K562 (cell line): ENCODE measurements at regions not wholly inside any gene's neighbourhood (a gene's known extent, or its start where the extent isn't known, plus 50 kb on each side); places are given as distances from the start of the nearest gene placed in this dataset.

Source experiments
- EZH2 ChIP-seq: IDR thresholded peaks from 2 replicates; pipeline ENCODE4 v1.6.1; 2012; ENCODE audit warnings: low read depth, mild to moderate bottlenecking, inconsistent platforms, low read length, borderline replicate concordance
- GATA2 ChIP-seq: sonication (generic); formaldehyde crosslinking; IDR thresholded peaks from 2 replicates; pipeline ENCODE4 v1.4.0; 2020; ENCODE audit warnings: mild to moderate bottlenecking, missing genetic modification reagents
- NR0B1 ChIP-seq: fragments of 450-650 bp; IDR thresholded peaks from one replicate; pipeline ENCODE4 v1.6.1; 2018; ENCODE audit warnings: mild to moderate bottlenecking, moderate library complexity; ENCODE audit not compliant: partially characterized antibody
- POLR2A ChIP-seq: fragments of 450-650 bp; conservative IDR thresholded peaks from 2 replicates; pipeline ENCODE4 v1.6.1; 2016
- POLR2AphosphoS2 ChIP-seq: IDR thresholded peaks from 2 replicates; pipeline ENCODE4 v1.6.1; 2012; ENCODE audit warnings: low read length, improper control_type of control experiment
- POLR2H ChIP-seq: IDR thresholded peaks from 2 replicates; pipeline ENCODE4 v1.6.1; 2016; ENCODE audit warnings: missing genetic modification characterization, low read depth, mild to moderate bottlenecking, control low read depth, missing compliant biosample characterization, moderate library complexity
- RAD21 ChIP-seq, 2 experiments: fragments of 250-450 bp in 1 of 2; fragments of 450-650 bp in 1 of 2; sonication (Bioruptor Pico) in 1 of 2; formaldehyde crosslinking in 1 of 2; IDR thresholded peaks in 1 of 2; conservative IDR thresholded peaks in 1 of 2; 2 replicates each; pipeline versions ENCODE4 v1.4.0 to v1.8.0; 2020 to 2022; ENCODE audit warnings: mild to moderate bottlenecking in 2 of 2, moderate library complexity in 1 of 2
- RBFOX2 ChIP-seq: fragments of 200-400 bp; formaldehyde crosslinking; IDR thresholded peaks from 2 replicates; pipeline ENCODE4 v1.6.1; 2017; ENCODE audit warnings: low read depth, mild to moderate bottlenecking, low read length, moderate library complexity
- RCOR1 ChIP-seq, 2 experiments: IDR thresholded peaks; 2 replicates each; pipeline ENCODE4 v1.6.1; 2012; ENCODE audit warnings: low read depth in 2 of 2, low read length in 2 of 2, borderline replicate concordance in 1 of 2, improper control_type of control experiment in 1 of 2
- SPI1 ChIP-seq: IDR thresholded peaks from 2 replicates; pipeline ENCODE4 v1.6.1; 2011; ENCODE audit warnings: low read depth, low read length, control low read depth, borderline replicate concordance
- ZFP30 ChIP-seq: fragments of 250-450 bp; sonication (Bioruptor Pico); IDR thresholded peaks from 2 replicates; pipeline ENCODE4 v1.8.0; 2022; ENCODE audit warnings: moderate library complexity, mild to moderate bottlenecking, inconsistent platforms, borderline replicate concordance
- ZKSCAN1 ChIP-seq: fragments of 150-350 bp; IDR thresholded peaks from 2 replicates; pipeline ENCODE4 v1.6.1; 2016; ENCODE audit warnings: low read depth, low read length
- ZNF143 ChIP-seq: sonication (generic); formaldehyde crosslinking; IDR thresholded peaks from 2 replicates; pipeline ENCODE4 v1.9.0; 2022; ENCODE audit warnings: mild to moderate bottlenecking, missing genetic modification reagents
- TF ChIP-seq, protein P1 (sequence below): fragments of 450-650 bp; conservative IDR thresholded peaks from 2 replicates; pipeline ENCODE4 v1.6.1; 2016; ENCODE audit warnings: missing genetic modification characterization, low read depth, mild to moderate bottlenecking, control low read depth, missing compliant biosample characterization

DNA sequence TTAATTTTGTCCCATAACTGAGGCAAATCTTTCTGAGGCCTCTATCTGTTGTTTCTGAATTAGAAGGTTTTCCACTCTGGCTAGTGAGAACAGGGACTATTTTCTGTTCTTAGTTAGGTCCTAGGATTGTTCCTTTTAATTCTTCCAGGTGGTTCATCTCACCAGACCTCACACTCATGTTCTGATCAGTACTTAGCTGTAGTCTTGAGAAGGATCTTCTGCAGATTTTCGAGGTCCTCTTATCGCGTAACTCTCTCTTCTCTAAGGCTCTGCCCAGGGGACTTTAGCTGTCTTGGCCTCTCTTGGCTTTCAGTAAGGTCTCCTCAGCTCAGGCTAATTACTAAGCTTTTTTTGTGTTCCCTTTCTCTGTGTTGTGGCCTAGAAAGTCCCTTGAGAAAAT, 201.1 kb downstream of the ETNK1 start:
- no peak for TF ChIP-seq RBFOX2
- TF ChIP-seq SPI1: no peak
- TF ChIP-seq POLR2A: no peak
- TF ChIP-seq GATA2 (CRISPR knock-in tag): no peak
- no peak for TF ChIP-seq POLR2H (tag)
- TF ChIP-seq ZNF143: no peak
- TF ChIP-seq POLR2AphosphoS2: no peak
- TF ChIP-seq RCOR1 (IDR thresholded peaks at IDR 0.05; ENCODE audit: borderline replicate concordance in 1 of 2, low read depth in 2 of 2, low read length in 2 of 2): no peak
- no peak for TF ChIP-seq EZH2
- TF ChIP-seq NR0B1: no peak
- TF ChIP-seq ZKSCAN1: no peak
- no peak for TF ChIP-seq ZFP30 (CRISPR knock-in tag)
- TF ChIP-seq RAD21 (CRISPR knock-in tag; conservative IDR thresholded peaks at IDR 0.05 in 1 of 2, IDR thresholded peaks at IDR 0.05 in 1 of 2): no peak
- TF ChIP-seq, protein P1, sequence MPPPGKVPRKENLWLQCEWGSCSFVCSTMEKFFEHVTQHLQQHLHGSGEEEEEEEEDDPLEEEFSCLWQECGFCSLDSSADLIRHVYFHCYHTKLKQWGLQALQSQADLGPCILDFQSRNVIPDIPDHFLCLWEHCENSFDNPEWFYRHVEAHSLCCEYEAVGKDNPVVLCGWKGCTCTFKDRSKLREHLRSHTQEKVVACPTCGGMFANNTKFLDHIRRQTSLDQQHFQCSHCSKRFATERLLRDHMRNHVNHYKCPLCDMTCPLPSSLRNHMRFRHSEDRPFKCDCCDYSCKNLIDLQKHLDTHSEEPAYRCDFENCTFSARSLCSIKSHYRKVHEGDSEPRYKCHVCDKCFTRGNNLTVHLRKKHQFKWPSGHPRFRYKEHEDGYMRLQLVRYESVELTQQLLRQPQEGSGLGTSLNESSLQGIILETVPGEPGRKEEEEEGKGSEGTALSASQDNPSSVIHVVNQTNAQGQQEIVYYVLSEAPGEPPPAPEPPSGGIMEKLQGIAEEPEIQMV (tag): no peak
